ENCODE measurements at regions not wholly inside any gene's neighbourhood (a gene's known extent, or its start where the extent isn't known, plus 50 kb on each side); places are given as distances from the start of the nearest gene placed in this dataset.

- Histone ChIP-seq H3K4me2 (ENCODE audit: low read length) (no peak overlapping the region), H3K9ac (ENCODE audit: low read length) (no peak overlapping the region), H3K27ac (ENCODE audit: low read length) (no peak overlapping the region), H3F3A (ENCODE audit: insufficient read depth, low read length, poor library complexity, severe bottlenecking) (no peaks in the 10 kb centered on the region), H3K79me2 (replicated peaks; ENCODE audit: insufficient read depth, low read length) (no peaks in the 10 kb centered on the region), H4K20me1 (ENCODE audit: insufficient read depth) (no peaks in the 10 kb centered on the region), H3K4me3 (ENCODE audit: low read length) (no peak overlapping the region), H2AFZ (ENCODE audit: low read depth, low read length) (no peak overlapping the region), H3K36me3 (ENCODE audit: insufficient read depth, low read length) (no peaks in the 10 kb centered on the region), H3K9me2 (ENCODE audit: insufficient read depth, low read length) (no peaks in the 10 kb centered on the region), H3K27me3 (ENCODE audit: insufficient read depth, low read depth, low read length) (no peaks in the 10 kb centered on the region), H3K9me3 (ENCODE audit: low read length) (no peaks in the 10 kb centered on the region)
- no peak for TF ChIP-seq SMC3 (conservative IDR thresholded peaks at IDR 0.05; ENCODE audit: poor library complexity)
- TF ChIP-seq REST (IDR thresholded peaks at IDR 0.05; ENCODE audit: borderline replicate concordance) = no peak
- no peak for TF ChIP-seq RAD21 (conservative IDR thresholded peaks at IDR 0.05)
- TF ChIP-seq EZH2 (IDR thresholded peaks at IDR 0.05; ENCODE audit: borderline replicate concordance, insufficient read depth, low read length, poor library complexity, severe bottlenecking) = no peak
Measured at GRCh38 chr6:122223251-122223650, 176.2 kb upstream of the HSF2 start.

- H3K4me2 ChIP-seq (ENCODE audit: low read length) = no peak overlapping the region
- H3K9ac ChIP-seq (ENCODE audit: low read length) = no peak overlapping the region
- no peaks in the 10 kb centered on the region for H3K79me2 ChIP-seq (replicated peaks; ENCODE audit: insufficient read depth, low read length)
- no peak overlapping the region for H2AFZ ChIP-seq (ENCODE audit: low read depth, low read length)
- H4K20me1 ChIP-seq (ENCODE audit: insufficient read depth) = no peaks in the 10 kb centered on the region
- H3K9me2 ChIP-seq (ENCODE audit: insufficient read depth, low read length) = no peaks in the 10 kb centered on the region
- TF ChIP-seq REST (IDR thresholded peaks at IDR 0.05; ENCODE audit: borderline replicate concordance) (no peak), RAD21 (conservative IDR thresholded peaks at IDR 0.05) (no peak), MXI1 (conservative IDR thresholded peaks at IDR 0.05; ENCODE audit: poor library complexity, severe bottlenecking) (no peak), SMC3 (conservative IDR thresholded peaks at IDR 0.05; ENCODE audit: poor library complexity) (no peak), TAF1 (IDR thresholded peaks at IDR 0.05; ENCODE audit: low read depth) (no peak), EP300 (conservative IDR thresholded peaks at IDR 0.05; ENCODE audit: poor library complexity, severe bottlenecking) (no peak), EZH2 (IDR thresholded peaks at IDR 0.05; ENCODE audit: borderline replicate concordance, insufficient read depth, low read length, poor library complexity, severe bottlenecking) (no peak)
- TF ChIP-seq, protein P1, sequence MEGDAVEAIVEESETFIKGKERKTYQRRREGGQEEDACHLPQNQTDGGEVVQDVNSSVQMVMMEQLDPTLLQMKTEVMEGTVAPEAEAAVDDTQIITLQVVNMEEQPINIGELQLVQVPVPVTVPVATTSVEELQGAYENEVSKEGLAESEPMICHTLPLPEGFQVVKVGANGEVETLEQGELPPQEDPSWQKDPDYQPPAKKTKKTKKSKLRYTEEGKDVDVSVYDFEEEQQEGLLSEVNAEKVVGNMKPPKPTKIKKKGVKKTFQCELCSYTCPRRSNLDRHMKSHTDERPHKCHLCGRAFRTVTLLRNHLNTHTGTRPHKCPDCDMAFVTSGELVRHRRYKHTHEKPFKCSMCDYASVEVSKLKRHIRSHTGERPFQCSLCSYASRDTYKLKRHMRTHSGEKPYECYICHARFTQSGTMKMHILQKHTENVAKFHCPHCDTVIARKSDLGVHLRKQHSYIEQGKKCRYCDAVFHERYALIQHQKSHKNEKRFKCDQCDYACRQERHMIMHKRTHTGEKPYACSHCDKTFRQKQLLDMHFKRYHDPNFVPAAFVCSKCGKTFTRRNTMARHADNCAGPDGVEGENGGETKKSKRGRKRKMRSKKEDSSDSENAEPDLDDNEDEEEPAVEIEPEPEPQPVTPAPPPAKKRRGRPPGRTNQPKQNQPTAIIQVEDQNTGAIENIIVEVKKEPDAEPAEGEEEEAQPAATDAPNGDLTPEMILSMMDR (IDR thresholded peaks at IDR 0.05; ENCODE audit: poor library complexity, severe bottlenecking) = no peak
- H3F3A ChIP-seq (ENCODE audit: insufficient read depth, low read length, poor library complexity, severe bottlenecking) = no peaks in the 10 kb centered on the region
- no peaks in the 10 kb centered on the region for H3K27me3 ChIP-seq (ENCODE audit: insufficient read depth, low read depth, low read length)
- H3K9me3 ChIP-seq (ENCODE audit: low read length) = no peaks in the 10 kb centered on the region
- no peaks in the 10 kb centered on the region for H3K36me3 ChIP-seq (ENCODE audit: insufficient read depth, low read length)
- no peak overlapping the region for H3K4me3 ChIP-seq (ENCODE audit: low read length)
- H3K27ac ChIP-seq (ENCODE audit: low read length) = no peak overlapping the region
Measured at GRCh38 chr6:122238861-122239260, 160.6 kb upstream of the HSF2 start.
